NCI-H2227 (cell line): ENCODE measurements at regions not wholly inside any gene's neighbourhood (a gene's known extent, or its start where the extent isn't known, plus 50 kb on each side); places are given as distances from the start of the nearest gene placed in this dataset.
A peak's percentile ranks its signal among the peaks of the same experiment; 100 is the strongest.

Experiments used
- DNase-seq: peaks from one replicate; lab custom pipeline; 2025; ENCODE audit not compliant: unreplicated experiment; lab: John Stamatoyannopoulos, UW

- no peak for DNase-seq
These were observed 527.8 kb downstream of the AGTPBP1 start for GRCh38 chr9:85213650-85214607.

- DNase-seq: peak; percentile 3
These were observed 528.9 kb downstream of the AGTPBP1 start for GRCh38 chr9:85212887-85213286.

GRCh38 chr9:85212209-85212608, 529.5 kb downstream of the AGTPBP1 start:
- DNase-seq: peak; percentile 3

GRCh38 chr9:85208666-85209065, 533.1 kb downstream of the AGTPBP1 start:
- DNase-seq: no peak

GRCh38 chr9:85204176-85204575, 534.6 kb downstream of the NTRK2 start:
- no peak for DNase-seq

GRCh38 chr9:85202596-85202995, 533.1 kb downstream of the NTRK2 start:
- DNase-seq: no peak

GRCh38 chr9:85200726-85201404, 531.3 kb downstream of the NTRK2 start:
- no peak for DNase-seq

DNA sequence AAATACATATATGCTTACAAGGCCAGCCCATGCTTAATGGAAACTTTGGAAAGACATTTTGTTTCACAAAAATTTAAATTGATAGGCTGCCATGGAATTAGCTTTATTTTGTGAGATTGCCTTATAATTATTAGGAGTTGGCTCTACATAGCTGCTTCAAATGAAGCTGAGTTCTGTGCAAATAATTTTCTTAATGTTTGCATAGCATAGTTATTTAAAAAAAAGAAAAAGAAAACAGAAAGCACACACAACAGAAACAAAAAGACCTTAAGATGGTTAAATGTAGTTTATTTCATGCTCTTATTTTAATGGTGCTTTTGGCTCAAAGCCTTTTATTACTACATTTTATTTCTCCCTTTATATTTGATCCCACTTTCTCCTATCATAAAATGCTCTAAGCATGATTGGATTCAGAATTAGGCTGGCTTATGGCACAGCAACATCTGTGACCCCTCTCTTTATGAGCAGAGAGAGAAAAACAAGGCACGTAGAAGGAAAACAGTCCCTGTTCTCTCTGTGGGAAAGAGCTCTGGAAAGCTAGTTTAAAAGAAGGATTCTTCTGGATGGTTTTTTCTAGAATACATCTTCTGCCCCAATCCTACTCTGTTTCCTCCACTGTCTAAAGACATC, 530.5 kb downstream of the NTRK2 start:
- no peak for DNase-seq

DNA sequence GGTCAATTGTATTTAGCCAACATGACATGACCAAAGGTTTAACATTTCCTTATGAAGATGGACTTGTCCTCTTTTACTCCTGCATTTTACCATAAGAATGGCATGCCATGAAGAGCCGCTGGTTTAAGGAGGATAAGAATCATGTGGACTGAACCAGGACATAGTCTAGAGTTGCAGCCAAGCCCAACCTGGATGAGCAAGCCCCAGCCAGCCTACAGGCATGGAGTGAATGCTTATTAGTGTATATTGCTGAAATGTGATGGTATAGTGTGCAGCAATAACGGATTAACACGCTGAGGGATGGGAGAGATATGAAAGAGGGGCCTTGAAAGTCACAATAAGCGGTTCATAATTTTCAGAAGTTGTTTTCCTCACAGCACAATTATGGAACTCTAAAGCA, 523.2 kb downstream of the NTRK2 start:
- DNase-seq: no peak

- DNase-seq: no peak
These were observed 516.7 kb downstream of the NTRK2 start for GRCh38 chr9:85186218-85186585.

GRCh38 chr9:85185486-85186217, 516.1 kb downstream of the NTRK2 start:
- no peak for DNase-seq

- DNase-seq: no peak
These were observed 512.9 kb downstream of the NTRK2 start for GRCh38 chr9:85182383-85182782.

GRCh38 chr9:85178474-85178873, 508.9 kb downstream of the NTRK2 start:
- DNase-seq: peak; percentile 34

GRCh38 chr9:85173967-85174366, 504.4 kb downstream of the NTRK2 start:
- DNase-seq: no peak

GRCh38 chr9:85172001-85172978, 502.8 kb downstream of the NTRK2 start:
- no peak for DNase-seq

DNA sequence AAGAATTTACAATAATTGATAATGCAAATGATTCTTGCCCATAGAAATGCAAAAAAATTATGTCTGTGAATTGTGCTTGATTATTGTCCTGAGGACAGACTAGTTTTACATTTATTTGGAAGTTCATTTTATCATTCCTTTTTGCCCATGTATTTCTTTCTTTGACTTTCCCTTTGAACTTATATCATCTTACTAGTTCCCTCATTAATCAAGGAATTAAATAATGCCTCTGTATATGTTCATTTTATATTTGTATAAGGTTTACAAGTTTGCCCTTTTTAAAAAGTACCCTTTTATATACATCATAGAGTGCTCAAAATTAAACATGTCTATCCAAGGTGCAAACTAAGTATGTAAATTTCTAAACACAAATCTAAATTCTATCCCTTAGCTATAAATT, 501.6 kb downstream of the NTRK2 start:
- no peak for DNase-seq

- DNase-seq: no peak
These were observed 498.9 kb downstream of the NTRK2 start for GRCh38 chr9:85168412-85168811.

DNA sequence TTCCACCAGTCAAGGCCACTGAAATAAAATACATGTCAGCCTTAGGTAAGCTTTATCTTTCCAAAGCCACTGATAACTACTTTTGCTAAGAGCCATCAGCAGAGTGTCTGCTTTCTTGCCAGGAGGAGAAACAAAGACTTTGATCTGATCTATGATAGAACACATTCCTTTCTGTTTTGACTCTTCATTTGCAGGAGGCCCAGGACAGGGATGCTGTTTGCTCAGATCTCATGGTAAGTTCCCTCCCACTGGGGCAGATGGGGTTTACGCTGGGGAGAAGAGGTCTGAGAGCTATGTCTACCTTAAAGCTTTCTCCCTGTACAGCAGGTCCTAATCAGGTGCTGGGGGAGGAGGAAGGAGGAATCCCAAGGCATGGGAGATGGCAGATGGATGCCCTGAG, 497.6 kb downstream of the NTRK2 start:
- no peak for DNase-seq

DNA sequence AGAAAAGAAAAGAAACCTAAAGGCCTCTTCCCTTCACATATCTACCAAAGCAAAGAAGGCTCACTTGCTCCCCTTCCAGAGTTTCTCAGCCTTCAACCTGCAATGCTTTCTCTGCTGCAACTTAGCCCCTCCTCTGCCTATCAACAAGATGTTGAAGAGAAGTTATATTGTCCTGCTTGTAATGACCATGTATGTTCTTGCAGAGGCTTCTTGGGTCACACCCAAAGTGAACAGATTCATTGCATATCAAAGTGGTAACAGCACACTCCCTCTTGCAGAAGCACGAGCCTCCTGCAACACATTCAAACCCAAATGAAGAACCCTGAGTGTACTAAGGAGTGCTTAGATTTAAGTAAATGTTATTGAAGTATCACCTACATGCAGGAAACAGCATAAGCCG, 494.3 kb downstream of the NTRK2 start:
- DNase-seq: no peak

GRCh38 chr9:85163415-85163814, 493.9 kb downstream of the NTRK2 start:
- no peak for DNase-seq
